ENCODE measurements at regions not wholly inside any gene's neighbourhood (a gene's known extent, or its start where the extent isn't known, plus 50 kb on each side); places are given as distances from the start of the nearest gene placed in this dataset.
"Not testable (repeated sequence)": the region's sequence is repeated elsewhere in the genome, so short reads cannot be mapped to it uniquely, and the experiment has no call there.

DNA sequence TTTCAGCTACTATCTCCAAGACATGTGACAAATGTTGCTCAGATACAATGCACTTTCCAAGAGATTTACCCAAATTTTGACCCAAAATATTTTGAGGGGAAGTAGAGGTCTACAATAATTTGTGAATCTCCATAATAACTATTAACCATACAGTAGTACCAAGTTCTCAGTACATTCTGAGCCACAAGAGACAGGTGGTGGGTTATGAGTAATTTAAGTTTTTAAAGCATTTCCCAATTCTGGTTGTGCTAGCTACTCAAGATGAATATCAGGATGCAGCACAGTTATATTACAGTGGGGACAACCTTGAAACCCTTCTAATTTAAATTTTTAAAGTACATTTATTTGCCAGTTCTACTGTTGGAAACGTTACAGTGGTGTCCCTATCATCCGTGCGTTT lies 92.2 kb upstream of the MITF start:
- no peak for DNase-seq

- DNase-seq: no peak
These were observed 92.8 kb upstream of the MITF start for GRCh38 chr3:69646287-69647067.

DNA sequence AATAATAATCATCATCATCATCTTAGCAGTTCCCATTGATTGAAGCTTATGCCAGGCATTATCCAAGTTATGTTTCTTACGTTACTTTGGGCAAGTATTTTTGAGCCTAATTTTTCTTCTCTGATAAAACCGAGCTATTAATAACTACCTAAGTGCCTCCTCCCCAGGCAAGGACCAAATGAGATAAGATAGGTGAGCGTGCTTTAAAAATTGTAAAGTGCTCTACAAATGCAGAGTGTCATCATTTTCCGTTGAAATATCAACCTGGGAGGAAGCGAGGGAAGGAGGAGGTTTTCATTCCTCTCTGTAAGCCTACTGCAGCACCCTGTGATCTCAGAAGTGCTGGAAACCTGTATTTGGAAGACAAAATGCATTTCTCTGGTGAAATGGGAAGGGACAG lies 96.7 kb upstream of the MITF start:
- DNase-seq: no peak

- DNase-seq: no peak
These were observed 99.4 kb upstream of the MITF start for GRCh38 chr3:69639851-69640250.

DNA sequence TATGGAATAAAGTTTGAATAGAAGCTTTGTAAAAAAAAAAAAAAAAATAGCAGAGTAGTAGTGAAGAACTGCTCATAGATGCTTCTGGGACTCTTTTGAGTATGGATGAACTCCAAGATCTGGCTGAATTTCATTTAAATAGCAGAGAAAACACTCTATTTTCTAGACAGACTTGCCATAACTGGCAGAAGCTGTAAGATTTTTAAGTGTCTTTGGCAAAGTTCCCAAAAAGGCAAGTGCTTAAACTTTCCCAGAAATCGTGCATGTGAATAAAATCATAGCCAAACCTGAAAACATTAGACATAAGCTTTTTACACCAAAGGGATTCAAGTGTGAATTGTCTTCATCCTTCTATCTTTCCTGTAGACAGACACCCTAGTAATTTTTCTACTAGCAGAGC lies 110.3 kb upstream of the MITF start:
- no peak for DNase-seq

- DNase-seq: no peak
These were observed 126.0 kb upstream of the MITF start for GRCh38 chr3:69613286-69613685.

- DNase-seq: no peak
These were observed 126.5 kb upstream of the MITF start for GRCh38 chr3:69612791-69613190.

GRCh38 chr3:69609566-69609965 lies 129.7 kb upstream of the MITF start:
- not testable (repeated sequence) for DNase-seq

- no peak for DNase-seq
These were observed 131.6 kb upstream of the MITF start for GRCh38 chr3:69607466-69608305.

DNA sequence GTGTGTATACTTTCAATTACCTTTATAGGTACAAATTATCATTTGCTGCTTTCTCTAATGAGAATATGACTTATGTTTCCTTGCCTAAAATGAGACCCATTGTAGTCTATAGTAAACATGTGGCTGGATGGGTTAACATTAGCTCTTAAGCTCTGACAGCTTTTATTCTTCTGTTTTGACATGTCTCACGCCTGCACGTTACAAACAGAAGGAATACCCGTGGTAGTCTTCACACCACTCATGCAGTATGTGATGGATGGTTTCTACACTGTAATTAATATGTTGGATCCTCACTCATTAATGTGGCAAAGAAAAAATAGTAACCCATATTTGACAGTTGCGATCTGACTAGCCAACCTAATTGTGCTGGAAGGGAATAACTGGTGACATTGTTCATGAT lies 133.4 kb upstream of the MITF start:
- DNase-seq: no peak

- no peak for DNase-seq
These were observed 134.4 kb upstream of the MITF start for GRCh38 chr3:69604735-69605450.

GRCh38 chr3:69602112-69602511 lies 137.2 kb upstream of the MITF start:
- DNase-seq: no peak

GRCh38 chr3:69594286-69594685 lies 145.0 kb upstream of the MITF start:
- no peak for DNase-seq

GRCh38 chr3:69591164-69591736 lies 148.0 kb upstream of the MITF start:
- no peak for DNase-seq

- no peak for DNase-seq
These were observed 149.2 kb upstream of the MITF start for GRCh38 chr3:69590111-69590510.

- no peak for DNase-seq
These were observed 151.1 kb upstream of the MITF start for GRCh38 chr3:69588170-69588569.

DNA sequence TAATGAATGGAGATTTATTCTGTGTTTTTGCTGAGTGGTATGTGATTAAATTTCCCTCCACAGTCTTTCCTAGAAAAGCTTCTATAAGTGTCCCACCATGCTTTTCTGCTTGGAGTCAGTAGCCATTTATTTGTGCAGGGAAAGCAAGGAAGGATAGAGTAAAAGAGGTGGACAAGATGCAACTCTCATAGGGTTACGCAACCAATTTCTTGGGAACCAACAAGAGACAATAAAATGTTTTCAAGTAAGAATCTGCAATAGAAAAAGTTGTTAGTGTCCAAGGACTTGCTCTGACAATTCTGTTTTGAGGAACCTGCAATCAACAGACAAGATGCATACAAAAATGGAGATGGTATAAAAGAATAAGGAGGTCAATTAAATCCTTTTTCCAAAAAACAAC lies 153.8 kb upstream of the MITF start:
- no peak for DNase-seq

- no peak for DNase-seq
These were observed 157.2 kb upstream of the MITF start for GRCh38 chr3:69582044-69582443.

DNA sequence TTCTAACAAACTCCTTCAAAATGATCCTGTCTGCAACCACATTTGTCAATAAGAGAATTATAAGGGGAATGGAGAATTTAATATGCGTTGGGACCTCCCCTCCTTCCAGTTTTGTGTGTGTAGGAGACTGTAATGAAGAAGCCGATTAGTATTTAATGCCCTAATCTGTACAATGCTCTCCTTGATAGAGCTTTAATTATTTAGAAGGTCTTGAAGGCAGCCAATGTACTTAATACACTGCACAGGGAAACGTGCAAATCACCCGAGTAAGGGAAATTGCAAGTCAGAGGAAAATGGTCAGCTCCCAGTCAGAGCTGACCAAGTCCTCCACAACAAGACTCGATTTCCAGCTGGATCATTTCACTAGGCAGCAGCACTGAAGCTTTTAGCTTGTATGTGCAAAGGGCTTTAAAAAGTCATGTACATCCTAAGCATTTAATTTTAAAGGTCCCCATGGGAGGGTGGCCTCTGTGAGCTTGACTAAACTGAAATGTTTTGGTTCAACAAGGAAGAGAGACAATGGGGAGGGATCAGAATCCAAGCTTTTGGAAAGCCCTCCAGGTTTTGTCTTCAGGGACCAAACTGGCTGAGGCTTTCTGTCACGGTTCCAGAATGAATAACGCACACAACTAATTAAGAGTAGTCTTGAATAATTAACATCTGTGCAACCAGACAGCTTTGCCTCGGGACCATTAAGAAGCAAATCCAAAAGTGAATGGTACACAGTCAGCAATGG lies 159.8 kb upstream of the MITF start:
- DNase-seq: no peak

- no peak for DNase-seq
These were observed 169.7 kb upstream of the MITF start for GRCh38 chr3:69569520-69569919.

- no peak for DNase-seq
These were observed 170.3 kb upstream of the MITF start for GRCh38 chr3:69568951-69569350.

GRCh38 chr3:69568458-69568857 lies 170.8 kb upstream of the MITF start:
- no peak for DNase-seq

GRCh38 chr3:69567710-69568052 lies 171.6 kb upstream of the MITF start:
- DNase-seq: no peak
